ENCODE measurements at regions not wholly inside any gene's neighbourhood (a gene's known extent, or its start where the extent isn't known, plus 50 kb on each side); places are given as distances from the start of the nearest gene placed in this dataset.

GRCh38 chr11:93908689-93909088, 58.3 kb upstream of the VSTM5 start:
- no peak for TF ChIP-seq CTCF (IDR thresholded peaks at IDR 0.05 in 2 of 3, conservative IDR thresholded peaks at IDR 0.05 in 1 of 3; ENCODE audit: control insufficient read depth in 2 of 3, extremely low read depth in 1 of 3, insufficient read depth in 1 of 3, low read depth in 3 of 3, low read length in 3 of 3)
- no peak for TF ChIP-seq ATF3 (IDR thresholded peaks at IDR 0.05; ENCODE audit: borderline replicate concordance, extremely low read depth, low read depth, low read length)
- no peak for TF ChIP-seq ZSCAN29 (IDR thresholded peaks at IDR 0.05)
- no peak for TF ChIP-seq MEF2A (IDR thresholded peaks at IDR 0.05; ENCODE audit: insufficient read depth, low read depth, low read length)
- TF ChIP-seq EGR1 (IDR thresholded peaks at IDR 0.05; ENCODE audit: borderline replicate concordance in 1 of 2, low read depth in 2 of 2, low read length in 2 of 2): no peak
- TF ChIP-seq TAF1 (IDR thresholded peaks at IDR 0.05; ENCODE audit: borderline replicate concordance, low read depth, low read length): no peak
- no peak for TF ChIP-seq ZBTB4 (CRISPR knock-in tag; IDR thresholded peaks at IDR 0.05)
- no peak for TF ChIP-seq SUPT20H (IDR thresholded peaks at IDR 0.05; ENCODE audit: borderline replicate concordance, control insufficient read depth, low read depth, low read length)
- TF ChIP-seq POLR2AphosphoS5 (IDR thresholded peaks at IDR 0.05; ENCODE audit: low read length): no peak
- TF ChIP-seq ELK1 (IDR thresholded peaks at IDR 0.05; ENCODE audit: low read depth, low read length): no peak
- no peak for TF ChIP-seq CREB1 (IDR thresholded peaks at IDR 0.05; ENCODE audit: low read depth)
- TF ChIP-seq NFIC (IDR thresholded peaks at IDR 0.05; ENCODE audit: low read depth, low read length): no peak
- no peak for TF ChIP-seq SMC3 (IDR thresholded peaks at IDR 0.05; ENCODE audit: borderline replicate concordance, low read length)
- TF ChIP-seq CBX3 (IDR thresholded peaks at IDR 0.05; ENCODE audit: borderline replicate concordance, low read depth): no peak

All from GM12878 (cell line).